Epithelial cell of esophagus (primary cell): ENCODE measurements at regions not wholly inside any gene's neighbourhood (a gene's known extent, or its start where the extent isn't known, plus 50 kb on each side); places are given as distances from the start of the nearest gene placed in this dataset.
"Not testable (repeated sequence)": the region's sequence is repeated elsewhere in the genome, so short reads cannot be mapped to it uniquely, and the experiment has no call there.

Source experiments
- DNase-seq: peaks from one replicate; pipeline ENCODE4 v3.0.0; 2010; ENCODE audit warnings: low read depth
- H3K4me3 ChIP-seq: 2 replicates; pipeline ENCODE4 v1.5.1; 2011; ENCODE audit warnings: mild to moderate bottlenecking, low read length, control low read depth
- TF ChIP-seq, protein P1 (sequence below): IDR thresholded peaks from 2 replicates; pipeline ENCODE4 v1.5.1; 2011; ENCODE audit warnings: low read depth, mild to moderate bottlenecking, low read length, control low read depth, inconsistent platforms; ENCODE audit not compliant: insufficient read depth; ENCODE audit errors: missing control alignments

GRCh38 chr7:108911016-108911415 is 341.3 kb downstream of the DNAJB9 start:
- H3K4me3 ChIP-seq = no peak overlapping the region
- DNase-seq = peak; percentile 0
- TF ChIP-seq, protein P1, sequence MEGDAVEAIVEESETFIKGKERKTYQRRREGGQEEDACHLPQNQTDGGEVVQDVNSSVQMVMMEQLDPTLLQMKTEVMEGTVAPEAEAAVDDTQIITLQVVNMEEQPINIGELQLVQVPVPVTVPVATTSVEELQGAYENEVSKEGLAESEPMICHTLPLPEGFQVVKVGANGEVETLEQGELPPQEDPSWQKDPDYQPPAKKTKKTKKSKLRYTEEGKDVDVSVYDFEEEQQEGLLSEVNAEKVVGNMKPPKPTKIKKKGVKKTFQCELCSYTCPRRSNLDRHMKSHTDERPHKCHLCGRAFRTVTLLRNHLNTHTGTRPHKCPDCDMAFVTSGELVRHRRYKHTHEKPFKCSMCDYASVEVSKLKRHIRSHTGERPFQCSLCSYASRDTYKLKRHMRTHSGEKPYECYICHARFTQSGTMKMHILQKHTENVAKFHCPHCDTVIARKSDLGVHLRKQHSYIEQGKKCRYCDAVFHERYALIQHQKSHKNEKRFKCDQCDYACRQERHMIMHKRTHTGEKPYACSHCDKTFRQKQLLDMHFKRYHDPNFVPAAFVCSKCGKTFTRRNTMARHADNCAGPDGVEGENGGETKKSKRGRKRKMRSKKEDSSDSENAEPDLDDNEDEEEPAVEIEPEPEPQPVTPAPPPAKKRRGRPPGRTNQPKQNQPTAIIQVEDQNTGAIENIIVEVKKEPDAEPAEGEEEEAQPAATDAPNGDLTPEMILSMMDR = no peak

DNA sequence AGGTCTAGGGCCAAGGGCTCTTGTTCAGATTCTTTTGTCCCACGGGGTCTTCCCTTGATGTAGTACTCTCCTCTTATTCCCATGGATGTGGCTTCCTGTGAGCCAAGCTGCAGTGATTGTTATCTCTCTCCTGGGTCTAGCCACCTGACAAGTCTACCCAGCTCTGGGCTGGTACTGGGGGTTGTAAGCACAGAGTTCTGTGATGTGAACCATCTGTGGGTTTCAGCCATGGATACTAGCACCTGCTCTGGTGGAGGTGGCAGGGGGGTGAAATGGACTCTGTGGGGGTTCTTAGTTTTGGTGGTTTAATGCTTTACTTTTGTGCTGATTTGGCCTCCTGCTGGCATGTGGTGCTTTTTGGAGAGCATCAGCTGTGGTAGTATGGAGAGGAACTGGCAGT is 350.8 kb downstream of the DNAJB9 start:
- DNase-seq = no peak
- TF ChIP-seq, protein P1 = no peak
- no peak overlapping the region for H3K4me3 ChIP-seq

GRCh38 chr7:108943048-108943447 is 373.4 kb downstream of the DNAJB9 start:
- not testable (repeated sequence) for H3K4me3 ChIP-seq, DNase-seq

- H3K4me3 ChIP-seq = no peak overlapping the region
- TF ChIP-seq, protein P1 = no peak
- no peak for DNase-seq
Measured at GRCh38 chr7:108947526-108947925, 377.9 kb downstream of the DNAJB9 start.

- TF ChIP-seq, protein P1 = no peak
- DNase-seq = no peak
Measured at GRCh38 chr7:108972004-108972403, 402.3 kb downstream of the DNAJB9 start.

DNA sequence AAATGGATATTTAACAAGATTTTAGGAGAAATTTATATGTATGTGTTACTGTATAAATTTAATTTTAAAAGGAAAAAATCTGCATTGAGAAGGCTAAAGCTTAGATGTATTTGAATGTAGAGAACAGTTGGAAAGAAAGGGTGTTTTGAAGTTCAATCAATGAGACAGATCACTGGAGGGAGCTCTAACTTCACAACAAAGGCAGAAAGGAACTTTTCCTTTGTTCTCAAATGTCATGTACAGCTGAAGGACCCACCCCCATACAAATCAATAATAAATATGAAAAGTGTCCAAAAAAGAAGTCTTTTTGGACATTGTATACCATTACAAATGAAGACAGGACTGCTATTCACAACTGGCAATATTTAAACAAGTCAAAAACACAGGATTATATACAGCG is 403.4 kb downstream of the DNAJB9 start:
- peak; percentile 10 for DNase-seq
- TF ChIP-seq, protein P1 = peak; percentile 30
- no peak overlapping the region for H3K4me3 ChIP-seq

More at GRCh38 chr7:108972004-108972403, 402.3 kb downstream of the DNAJB9 start:
- no peak overlapping the region for H3K4me3 ChIP-seq

DNA sequence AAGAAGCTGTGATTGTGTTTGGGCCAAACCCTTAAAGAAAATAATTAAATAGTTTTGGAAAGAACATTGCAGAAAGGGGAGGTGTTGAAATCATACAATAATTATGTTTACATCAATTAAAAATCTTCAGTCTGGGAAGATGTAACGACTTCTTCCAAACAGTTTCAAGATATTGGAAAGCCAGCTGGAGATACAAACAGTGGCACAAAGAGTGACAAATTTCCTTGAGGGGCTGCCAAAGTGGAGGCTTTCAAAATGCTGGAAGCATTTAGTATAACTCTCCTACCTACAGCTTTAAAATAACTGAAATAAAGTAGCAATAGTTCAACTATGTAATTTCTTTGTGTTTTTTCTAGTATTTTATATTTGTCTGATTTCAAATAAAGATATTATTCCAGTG is 405.0 kb downstream of the DNAJB9 start:
- TF ChIP-seq, protein P1 = no peak
- no peak for DNase-seq
- H3K4me3 ChIP-seq = no peak overlapping the region
